SHP77 (cell line): ENCODE measurements at regions not wholly inside any gene's neighbourhood (a gene's known extent, or its start where the extent isn't known, plus 50 kb on each side); places are given as distances from the start of the nearest gene placed in this dataset.
"Not testable (repeated sequence)": the region's sequence is repeated elsewhere in the genome, so short reads cannot be mapped to it uniquely, and the experiment has no call there.

ENCODE experiments used
- DNase-seq, 2 experiments: peaks; one replicate each; lab custom pipeline; 2025; lab: John Stamatoyannopoulos, UW

- DNase-seq: no peak
Observed at GRCh38 chr2:125710561-125710960, 945.4 kb upstream of the GYPC start.

GRCh38 chr2:125711075-125711474, 944.9 kb upstream of the GYPC start:
- DNase-seq: no peak

- no peak for DNase-seq
Observed at GRCh38 chr2:125713533-125713932, 942.4 kb upstream of the GYPC start.

GRCh38 chr2:125721072-125721721, 934.8 kb upstream of the GYPC start:
- no peak for DNase-seq

DNA sequence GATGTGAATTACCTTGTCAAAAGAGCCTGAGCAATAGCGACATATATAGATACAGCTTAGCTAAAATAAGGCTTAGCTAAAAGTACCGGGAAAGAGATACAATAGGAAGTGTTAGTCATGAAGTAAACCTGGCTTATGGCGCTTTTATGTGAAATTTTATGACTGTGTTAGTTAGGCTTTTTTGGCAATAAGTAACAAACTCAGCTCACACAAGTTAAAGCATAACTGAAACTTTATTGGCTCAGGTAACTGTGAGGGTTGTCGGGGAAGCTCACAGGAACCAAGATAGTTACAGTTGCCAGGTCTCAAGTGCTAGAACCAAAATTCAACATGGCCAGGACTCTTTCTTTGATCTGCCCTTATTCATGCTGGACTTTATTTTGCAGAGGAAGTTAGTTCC, 925.0 kb upstream of the GYPC start:
- no peak for DNase-seq

GRCh38 chr2:125736306-125736705, 919.7 kb upstream of the GYPC start:
- no peak for DNase-seq

GRCh38 chr2:125745514-125745913, 910.4 kb upstream of the GYPC start:
- peak; percentile 1 to 40 for DNase-seq

DNA sequence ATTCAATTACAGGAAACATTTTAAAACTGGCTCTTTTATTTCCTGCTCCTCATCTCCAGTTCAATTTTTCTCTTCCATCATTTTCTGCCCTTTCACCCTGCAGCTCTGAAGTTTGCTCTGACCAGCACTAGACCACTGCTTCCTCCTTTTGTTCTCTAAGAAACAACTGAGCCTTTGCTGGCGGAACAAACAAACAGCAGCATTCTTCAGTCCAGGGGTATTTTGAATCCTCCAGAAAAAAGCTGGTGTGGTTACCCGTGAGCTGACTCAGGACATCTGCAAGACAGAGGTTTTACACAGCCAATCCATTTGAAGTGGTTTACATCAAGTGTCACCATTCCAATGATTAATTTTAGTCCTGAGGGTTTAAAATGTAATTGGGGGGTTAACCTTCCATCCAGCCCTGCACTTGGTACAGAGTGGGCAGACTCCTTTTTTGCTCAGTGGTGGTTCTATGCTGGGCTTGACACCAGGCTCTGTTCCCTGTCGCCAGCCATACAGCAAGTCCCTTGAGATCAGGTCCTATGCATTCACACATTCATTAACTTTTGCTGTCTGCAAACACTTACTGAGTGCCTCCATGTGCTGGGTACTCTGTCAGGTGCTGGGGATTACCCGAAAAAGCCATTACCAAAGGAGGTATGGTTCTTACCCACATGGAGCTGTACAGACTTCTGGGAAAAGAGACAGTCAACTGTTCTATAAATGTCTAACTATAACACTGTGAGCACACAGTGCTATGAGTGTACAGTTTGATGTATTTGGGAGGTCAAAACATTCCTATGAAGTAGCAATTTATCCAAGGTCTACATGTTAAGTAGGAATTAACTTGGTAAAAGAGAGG, 909.4 kb upstream of the GYPC start:
- DNase-seq: no peak

DNA sequence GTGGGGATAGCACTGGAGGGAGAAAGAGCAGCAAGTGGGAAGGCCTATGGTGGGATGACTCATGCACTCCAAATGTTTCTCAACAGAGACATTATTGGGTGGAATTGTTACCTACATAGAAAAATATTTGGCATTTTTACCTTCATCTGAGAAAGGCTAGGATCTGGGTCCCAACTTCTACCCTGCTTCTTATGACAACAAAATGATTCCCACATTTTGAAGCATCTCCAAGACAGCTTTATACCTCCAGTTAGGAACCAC, 908.9 kb upstream of the GYPC start:
- no peak for DNase-seq

DNA sequence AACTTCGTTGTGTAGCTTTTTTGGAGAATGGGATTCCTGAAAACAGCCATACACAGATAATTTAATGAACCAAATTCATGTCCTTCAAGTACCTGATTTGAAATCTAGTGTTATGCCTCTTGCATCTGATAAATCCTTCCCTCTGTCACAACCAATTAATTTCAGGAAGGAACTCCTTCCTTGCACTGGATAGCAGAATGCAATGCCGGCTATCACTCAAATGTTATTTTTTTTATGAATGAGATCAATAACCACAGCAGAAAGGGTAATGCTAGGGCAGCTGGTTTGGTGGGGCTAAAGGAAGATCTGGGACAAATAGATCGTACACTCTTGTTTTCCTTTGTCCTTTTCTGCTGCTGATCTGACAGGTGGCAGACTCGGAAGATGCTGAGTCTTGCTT, 899.5 kb upstream of the GYPC start:
- no peak for DNase-seq

- no peak for DNase-seq
Observed at GRCh38 chr2:125796784-125797183, 859.2 kb upstream of the GYPC start.

DNA sequence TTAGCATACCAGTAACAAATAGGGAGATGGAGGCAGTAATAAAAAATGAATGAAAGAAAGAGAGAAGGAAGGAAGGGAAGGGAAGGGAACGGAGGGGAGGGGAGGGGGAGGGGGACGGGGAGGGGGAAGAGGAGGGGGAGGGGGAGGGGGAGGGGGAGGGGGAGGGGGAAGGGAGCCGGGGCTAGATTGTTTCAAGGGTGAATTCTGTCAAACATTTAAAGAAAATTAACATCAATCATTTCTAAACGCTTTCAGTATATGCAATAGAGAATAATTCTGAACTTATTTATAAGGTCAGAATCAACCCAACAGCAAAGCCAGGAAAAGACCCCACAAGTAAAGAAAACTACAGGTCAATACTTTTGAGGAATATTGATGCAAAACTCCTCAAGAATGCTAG, 858.8 kb upstream of the GYPC start:
- no peak for DNase-seq

GRCh38 chr2:125822746-125823145, 833.2 kb upstream of the GYPC start:
- DNase-seq: no peak

GRCh38 chr2:125825781-125826180, 830.2 kb upstream of the GYPC start:
- DNase-seq: not testable (repeated sequence)

- DNase-seq: no peak
Observed at GRCh38 chr2:125837128-125837527, 818.8 kb upstream of the GYPC start.

- DNase-seq: no peak
Observed at GRCh38 chr2:125837611-125838010, 818.3 kb upstream of the GYPC start.

GRCh38 chr2:125839945-125840344, 816.0 kb upstream of the GYPC start:
- no peak for DNase-seq

- DNase-seq: no peak
Observed at GRCh38 chr2:125842041-125842440, 813.9 kb upstream of the GYPC start.

DNA sequence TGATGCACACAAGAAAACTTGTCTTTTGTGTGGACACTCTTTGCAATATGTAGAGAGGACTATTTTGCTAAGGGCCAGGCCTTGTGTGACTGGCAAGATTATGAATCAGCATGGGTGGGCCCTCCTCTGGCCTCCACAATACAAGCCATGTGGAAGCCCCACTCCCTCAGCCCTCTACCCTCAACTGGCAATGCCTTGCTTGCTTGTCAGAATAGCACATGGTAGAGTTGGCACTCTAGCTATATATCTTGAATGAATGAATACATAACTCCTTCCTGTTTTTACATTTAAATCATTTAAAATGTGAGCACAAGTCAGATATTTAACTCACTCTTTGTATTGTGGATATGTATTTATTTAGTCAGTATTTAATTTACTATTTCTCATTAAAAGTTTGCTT, 805.4 kb upstream of the GYPC start:
- no peak for DNase-seq

DNA sequence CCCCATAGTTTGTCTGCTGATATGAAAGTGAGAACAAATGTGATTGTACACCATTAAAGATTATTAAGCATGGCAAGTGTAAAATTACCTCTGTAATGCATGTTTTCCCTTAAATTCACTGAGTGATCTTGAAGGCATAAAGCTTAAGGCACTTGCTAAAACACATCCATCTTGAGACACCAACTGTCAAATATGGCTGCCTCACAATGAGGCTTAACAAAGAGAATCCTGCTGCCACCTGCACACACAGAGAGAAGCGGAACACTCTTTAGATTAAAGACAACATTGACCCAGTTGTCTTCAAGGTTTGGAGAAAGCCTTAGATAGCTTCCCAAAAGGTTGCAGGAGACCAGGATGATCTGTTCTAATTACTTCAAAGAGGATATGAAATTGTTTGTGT, 803.6 kb upstream of the GYPC start:
- no peak for DNase-seq

- DNase-seq: no peak
Observed at GRCh38 chr2:125853626-125854025, 802.3 kb upstream of the GYPC start.

DNA sequence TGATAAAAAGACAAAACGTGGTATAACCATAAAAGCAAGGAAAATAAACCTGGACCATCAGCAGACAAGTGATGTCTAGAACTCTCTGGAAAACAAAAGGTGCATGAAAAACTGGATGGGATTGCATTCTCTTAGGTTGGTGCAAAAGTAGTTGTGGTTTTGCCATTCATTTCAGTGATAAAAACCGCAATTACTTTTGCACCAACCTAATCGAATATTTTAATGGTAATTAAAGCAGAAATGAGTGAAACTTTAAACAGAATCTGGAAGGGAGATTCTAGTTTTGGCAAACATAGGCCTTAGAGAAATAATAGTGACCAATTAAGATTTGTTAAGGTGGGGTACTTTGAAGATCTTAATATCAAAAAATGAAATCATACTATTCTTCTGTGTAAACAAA, 800.8 kb upstream of the GYPC start:
- no peak for DNase-seq

GRCh38 chr2:125857971-125858794, 797.8 kb upstream of the GYPC start:
- no peak for DNase-seq
